Activated naive CD8-positive, alpha-beta T cell (primary cell): ENCODE measurements at regions not wholly inside any gene's neighbourhood (a gene's known extent, or its start where the extent isn't known, plus 50 kb on each side); places are given as distances from the start of the nearest gene placed in this dataset.

Experiments used
- H3K27ac Mint-ChIP-seq: one replicate; pipeline ENCODE4 v1.8.0; 2021; ENCODE audit warnings: mixed read lengths
- H3K27me3 Mint-ChIP-seq: one replicate; pipeline ENCODE4 v1.8.0; 2021; ENCODE audit warnings: mixed read lengths
- H3K36me3 Mint-ChIP-seq: one replicate; pipeline ENCODE4 v1.8.0; 2021; ENCODE audit warnings: mixed read lengths
- H3K4me1 Mint-ChIP-seq: one replicate; pipeline ENCODE4 v1.8.0; 2021; ENCODE audit warnings: low read depth, mixed read lengths
- H3K4me3 Mint-ChIP-seq: one replicate; pipeline ENCODE4 v1.8.0; 2021; ENCODE audit warnings: mild to moderate bottlenecking, mixed read lengths
- H3K9me3 Mint-ChIP-seq: one replicate; pipeline ENCODE4 v1.8.0; 2021; ENCODE audit warnings: low read depth, mixed read lengths

- H3K36me3 Mint-ChIP-seq = no peaks in the 10 kb centered on the region
- H3K4me1 Mint-ChIP-seq = no peaks in the 10 kb centered on the region
- H3K27me3 Mint-ChIP-seq = no peaks in the 10 kb centered on the region
- H3K9me3 Mint-ChIP-seq = peaks cover 16% of the 10 kb centered on the region
- no peak overlapping the region for H3K4me3 Mint-ChIP-seq
- H3K27ac Mint-ChIP-seq = no peak overlapping the region
These were observed 736.3 kb downstream of the RPS29 start for GRCh38 chr14:48849741-48850322.

GRCh38 chr14:48842785-48843184, 743.4 kb downstream of the RPS29 start:
- Mint-ChIP-seq H3K4me1 (no peaks in the 10 kb centered on the region), H3K36me3 (no peaks in the 10 kb centered on the region), H3K9me3 (peaks cover 8% of the 10 kb centered on the region), H3K27ac (no peak overlapping the region), H3K27me3 (no peaks in the 10 kb centered on the region), H3K4me3 (no peak overlapping the region)

- Mint-ChIP-seq H3K9me3 (no peaks in the 10 kb centered on the region), H3K27ac (no peak overlapping the region), H3K27me3 (no peaks in the 10 kb centered on the region), H3K4me1 (no peaks in the 10 kb centered on the region), H3K4me3 (no peak overlapping the region), H3K36me3 (no peaks in the 10 kb centered on the region)
These were observed 760.1 kb downstream of the RPS29 start for GRCh38 chr14:48826058-48826457.

GRCh38 chr14:48814562-48814961, 771.6 kb downstream of the RPS29 start:
- Mint-ChIP-seq H3K4me1 (no peaks in the 10 kb centered on the region), H3K27ac (no peak overlapping the region), H3K27me3 (no peaks in the 10 kb centered on the region), H3K9me3 (no peaks in the 10 kb centered on the region), H3K36me3 (no peaks in the 10 kb centered on the region), H3K4me3 (no peak overlapping the region)

GRCh38 chr14:48805315-48805714, 780.9 kb downstream of the RPS29 start:
- H3K27ac Mint-ChIP-seq = no peak overlapping the region
- no peaks in the 10 kb centered on the region for H3K36me3 Mint-ChIP-seq
- peaks cover 19% of the 10 kb centered on the region for H3K9me3 Mint-ChIP-seq
- peaks cover 1% of the 10 kb centered on the region for H3K27me3 Mint-ChIP-seq
- H3K4me1 Mint-ChIP-seq = no peaks in the 10 kb centered on the region
- H3K4me3 Mint-ChIP-seq = no peak overlapping the region

- no peaks in the 10 kb centered on the region for H3K4me1 Mint-ChIP-seq
- no peaks in the 10 kb centered on the region for H3K27me3 Mint-ChIP-seq
- no peaks in the 10 kb centered on the region for H3K36me3 Mint-ChIP-seq
- no peak overlapping the region for H3K27ac Mint-ChIP-seq
- no peak overlapping the region for H3K4me3 Mint-ChIP-seq
- peaks cover 24% of the 10 kb centered on the region for H3K9me3 Mint-ChIP-seq
These were observed 793.7 kb downstream of the RPS29 start for GRCh38 chr14:48792376-48793024.

- Mint-ChIP-seq H3K9me3 (peaks cover 15% of the 10 kb centered on the region), H3K4me1 (no peaks in the 10 kb centered on the region), H3K27ac (no peak overlapping the region), H3K27me3 (no peaks in the 10 kb centered on the region), H3K4me3 (no peak overlapping the region), H3K36me3 (no peaks in the 10 kb centered on the region)
These were observed 797.4 kb downstream of the RPS29 start for GRCh38 chr14:48788771-48789170.

GRCh38 chr14:48786498-48786897, 799.7 kb downstream of the RPS29 start:
- peaks cover 15% of the 10 kb centered on the region for H3K9me3 Mint-ChIP-seq
- no peaks in the 10 kb centered on the region for H3K4me1 Mint-ChIP-seq
- H3K27ac Mint-ChIP-seq = no peak overlapping the region
- no peak overlapping the region for H3K4me3 Mint-ChIP-seq
- H3K36me3 Mint-ChIP-seq = no peaks in the 10 kb centered on the region
- no peaks in the 10 kb centered on the region for H3K27me3 Mint-ChIP-seq

GRCh38 chr14:48771717-48772116, 814.5 kb downstream of the RPS29 start:
- Mint-ChIP-seq H3K27me3 (no peaks in the 10 kb centered on the region), H3K27ac (no peak overlapping the region), H3K4me3 (no peak overlapping the region), H3K36me3 (no peaks in the 10 kb centered on the region), H3K4me1 (no peaks in the 10 kb centered on the region), H3K9me3 (peaks cover 6% of the 10 kb centered on the region)

GRCh38 chr14:48751293-48751692, 834.9 kb downstream of the RPS29 start:
- peaks cover 4% of the 10 kb centered on the region for H3K9me3 Mint-ChIP-seq
- no peaks in the 10 kb centered on the region for H3K36me3 Mint-ChIP-seq
- H3K4me3 Mint-ChIP-seq = no peak overlapping the region
- H3K27me3 Mint-ChIP-seq = no peaks in the 10 kb centered on the region
- no peak overlapping the region for H3K27ac Mint-ChIP-seq
- H3K4me1 Mint-ChIP-seq = no peaks in the 10 kb centered on the region

GRCh38 chr14:48748151-48748675, 838.0 kb downstream of the RPS29 start:
- H3K9me3 Mint-ChIP-seq = peaks cover 4% of the 10 kb centered on the region
- no peaks in the 10 kb centered on the region for H3K27me3 Mint-ChIP-seq
- no peaks in the 10 kb centered on the region for H3K36me3 Mint-ChIP-seq
- H3K4me1 Mint-ChIP-seq = no peaks in the 10 kb centered on the region
- H3K4me3 Mint-ChIP-seq = no peak overlapping the region
- no peak overlapping the region for H3K27ac Mint-ChIP-seq

GRCh38 chr14:48747561-48748089, 838.6 kb downstream of the RPS29 start:
- Mint-ChIP-seq H3K36me3 (no peaks in the 10 kb centered on the region), H3K4me1 (no peaks in the 10 kb centered on the region), H3K27me3 (no peaks in the 10 kb centered on the region), H3K4me3 (no peak overlapping the region), H3K27ac (no peak overlapping the region), H3K9me3 (peaks cover 4% of the 10 kb centered on the region)

GRCh38 chr14:48744202-48744601, 842.0 kb downstream of the RPS29 start:
- no peaks in the 10 kb centered on the region for H3K36me3 Mint-ChIP-seq
- H3K9me3 Mint-ChIP-seq = peaks cover 4% of the 10 kb centered on the region
- no peaks in the 10 kb centered on the region for H3K4me1 Mint-ChIP-seq
- no peak overlapping the region for H3K27ac Mint-ChIP-seq
- no peak overlapping the region for H3K4me3 Mint-ChIP-seq
- H3K27me3 Mint-ChIP-seq = no peaks in the 10 kb centered on the region

- Mint-ChIP-seq H3K27ac (no peak overlapping the region), H3K4me3 (no peak overlapping the region), H3K4me1 (no peaks in the 10 kb centered on the region), H3K27me3 (no peaks in the 10 kb centered on the region), H3K9me3 (no peaks in the 10 kb centered on the region), H3K36me3 (no peaks in the 10 kb centered on the region)
These were observed 847.8 kb downstream of the RPS29 start for GRCh38 chr14:48738186-48738925.

GRCh38 chr14:48735607-48736006, 850.6 kb downstream of the RPS29 start:
- H3K36me3 Mint-ChIP-seq = no peaks in the 10 kb centered on the region
- no peaks in the 10 kb centered on the region for H3K27me3 Mint-ChIP-seq
- H3K27ac Mint-ChIP-seq = no peak overlapping the region
- no peaks in the 10 kb centered on the region for H3K9me3 Mint-ChIP-seq
- H3K4me3 Mint-ChIP-seq = no peak overlapping the region
- H3K4me1 Mint-ChIP-seq = no peaks in the 10 kb centered on the region
